ENCODE measurements at regions not wholly inside any gene's neighbourhood (a gene's known extent, or its start where the extent isn't known, plus 50 kb on each side); places are given as distances from the start of the nearest gene placed in this dataset.

DNA sequence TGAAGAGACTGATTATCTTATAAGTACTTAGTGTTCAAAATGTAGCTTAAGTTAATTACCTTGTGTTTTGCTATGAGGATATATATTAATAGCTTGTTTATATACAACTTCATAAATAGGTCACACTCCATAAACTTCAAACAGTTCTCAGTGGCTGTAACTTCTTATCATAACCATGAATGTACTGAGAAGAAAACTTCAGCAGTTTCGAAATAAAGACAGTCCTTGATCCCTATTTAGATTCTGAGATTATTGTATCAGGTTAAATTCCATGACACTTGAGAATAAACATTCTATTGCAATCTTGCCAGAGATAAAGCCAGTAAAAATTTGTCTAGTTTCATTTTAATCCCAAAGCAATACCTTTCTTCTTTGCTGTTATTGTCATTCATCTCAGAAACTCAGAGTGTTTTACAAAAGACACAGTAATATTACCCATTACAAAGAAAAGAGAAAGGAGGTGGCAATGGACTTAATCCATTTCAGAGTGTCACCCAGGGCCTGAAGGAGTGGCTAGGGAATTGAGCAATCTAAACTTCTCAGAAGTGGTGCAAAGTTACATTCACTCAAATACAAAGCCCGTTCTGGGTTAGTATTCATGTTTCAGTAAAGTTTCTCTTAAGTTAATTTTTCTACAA lies 403.6 kb downstream of the SEMA3D start:
- TF ChIP-seq FOSL2 (IDR thresholded peaks at IDR 0.05; ENCODE audit: borderline replicate concordance, low read depth) (no peak), GATA2 (CRISPR knock-in tag; IDR thresholded peaks at IDR 0.05) (no peak), RFX5 (IDR thresholded peaks at IDR 0.05; ENCODE audit: low read length) (no peak)
- TF ChIP-seq, protein P1, sequence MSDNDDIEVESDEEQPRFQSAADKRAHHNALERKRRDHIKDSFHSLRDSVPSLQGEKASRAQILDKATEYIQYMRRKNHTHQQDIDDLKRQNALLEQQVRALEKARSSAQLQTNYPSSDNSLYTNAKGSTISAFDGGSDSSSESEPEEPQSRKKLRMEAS (IDR thresholded peaks at IDR 0.05; ENCODE audit: low read depth), result no peak
- TF ChIP-seq, protein P2, sequence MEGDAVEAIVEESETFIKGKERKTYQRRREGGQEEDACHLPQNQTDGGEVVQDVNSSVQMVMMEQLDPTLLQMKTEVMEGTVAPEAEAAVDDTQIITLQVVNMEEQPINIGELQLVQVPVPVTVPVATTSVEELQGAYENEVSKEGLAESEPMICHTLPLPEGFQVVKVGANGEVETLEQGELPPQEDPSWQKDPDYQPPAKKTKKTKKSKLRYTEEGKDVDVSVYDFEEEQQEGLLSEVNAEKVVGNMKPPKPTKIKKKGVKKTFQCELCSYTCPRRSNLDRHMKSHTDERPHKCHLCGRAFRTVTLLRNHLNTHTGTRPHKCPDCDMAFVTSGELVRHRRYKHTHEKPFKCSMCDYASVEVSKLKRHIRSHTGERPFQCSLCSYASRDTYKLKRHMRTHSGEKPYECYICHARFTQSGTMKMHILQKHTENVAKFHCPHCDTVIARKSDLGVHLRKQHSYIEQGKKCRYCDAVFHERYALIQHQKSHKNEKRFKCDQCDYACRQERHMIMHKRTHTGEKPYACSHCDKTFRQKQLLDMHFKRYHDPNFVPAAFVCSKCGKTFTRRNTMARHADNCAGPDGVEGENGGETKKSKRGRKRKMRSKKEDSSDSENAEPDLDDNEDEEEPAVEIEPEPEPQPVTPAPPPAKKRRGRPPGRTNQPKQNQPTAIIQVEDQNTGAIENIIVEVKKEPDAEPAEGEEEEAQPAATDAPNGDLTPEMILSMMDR (IDR thresholded peaks at IDR 0.05), result no peak
